Ishikawa (cell line): ENCODE measurements at regions not wholly inside any gene's neighbourhood (a gene's known extent, or its start where the extent isn't known, plus 50 kb on each side); places are given as distances from the start of the nearest gene placed in this dataset.

ENCODE experiments used
- CEBPB ChIP-seq: IDR thresholded peaks from 2 replicates; pipeline ENCODE4 v1.6.1; 2012
- CREB1 ChIP-seq: IDR thresholded peaks from 2 replicates; pipeline ENCODE4 v1.6.1; 2012; ENCODE audit warnings: low read depth
- EGR1 ChIP-seq: IDR thresholded peaks from 2 replicates; pipeline ENCODE4 v1.6.1; 2012
- EP300 ChIP-seq: IDR thresholded peaks from 2 replicates; pipeline ENCODE4 v1.6.1; 2012; ENCODE audit warnings: borderline replicate concordance
- FOXM1 ChIP-seq: IDR thresholded peaks from 2 replicates; pipeline ENCODE4 v1.6.1; 2012; ENCODE audit warnings: low read depth, borderline replicate concordance
- NFIC ChIP-seq: IDR thresholded peaks from 2 replicates; pipeline ENCODE4 v1.6.1; 2012
- RAD21 ChIP-seq: IDR thresholded peaks from 2 replicates; pipeline ENCODE4 v1.6.1; 2012; ENCODE audit warnings: low read depth
- REST ChIP-seq: IDR thresholded peaks from 2 replicates; pipeline ENCODE4 v1.6.1; 2012; ENCODE audit warnings: low read depth, mild to moderate bottlenecking
- TAF1 ChIP-seq: IDR thresholded peaks from 2 replicates; pipeline ENCODE4 v1.6.1; 2012; ENCODE audit warnings: low read depth, mild to moderate bottlenecking
- TCF12 ChIP-seq: IDR thresholded peaks from 2 replicates; pipeline ENCODE4 v1.6.1; 2012; ENCODE audit warnings: low read depth
- TEAD4 ChIP-seq: IDR thresholded peaks from 2 replicates; pipeline ENCODE4 v1.6.1; 2012
- YY1 ChIP-seq: IDR thresholded peaks from 2 replicates; pipeline ENCODE4 v1.6.1; 2012; ENCODE audit warnings: low read depth
- ZBTB7A ChIP-seq: IDR thresholded peaks from 2 replicates; pipeline ENCODE4 v1.6.1; 2012; ENCODE audit warnings: low read depth
- TF ChIP-seq, protein P1 (sequence below): IDR thresholded peaks from 2 replicates; pipeline ENCODE4 v1.6.1; 2012
- TF ChIP-seq, protein P2 (sequence below): IDR thresholded peaks from 2 replicates; pipeline ENCODE4 v1.6.1; 2012

DNA sequence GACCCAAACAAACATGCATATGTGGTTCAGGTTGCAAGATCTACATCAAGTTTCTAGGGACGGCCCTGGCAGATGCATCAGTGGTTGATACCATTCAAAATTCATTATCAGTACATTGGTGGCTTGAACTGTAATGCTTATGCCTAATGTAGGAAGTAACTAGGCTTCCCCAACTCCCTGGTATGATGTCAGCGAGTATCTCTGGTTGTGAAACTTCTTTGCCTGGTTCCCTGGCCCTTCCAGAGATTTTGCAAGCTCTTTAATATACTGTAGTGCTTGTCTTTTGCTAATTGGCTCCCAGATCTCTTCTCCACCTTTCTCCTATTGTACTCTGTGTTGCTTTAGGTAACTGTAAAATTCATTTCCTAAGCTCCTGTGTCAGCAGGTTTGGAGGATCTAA, 114.8 kb upstream of the RARB start:
- TF ChIP-seq RAD21 (no peak), REST (no peak), NFIC (no peak), EGR1 (no peak), TEAD4 (no peak), CREB1 (no peak), YY1 (no peak), TAF1 (no peak), ZBTB7A (no peak), TCF12 (no peak), CEBPB (no peak), EP300 (no peak), FOXM1 (no peak)
- TF ChIP-seq, protein P1, sequence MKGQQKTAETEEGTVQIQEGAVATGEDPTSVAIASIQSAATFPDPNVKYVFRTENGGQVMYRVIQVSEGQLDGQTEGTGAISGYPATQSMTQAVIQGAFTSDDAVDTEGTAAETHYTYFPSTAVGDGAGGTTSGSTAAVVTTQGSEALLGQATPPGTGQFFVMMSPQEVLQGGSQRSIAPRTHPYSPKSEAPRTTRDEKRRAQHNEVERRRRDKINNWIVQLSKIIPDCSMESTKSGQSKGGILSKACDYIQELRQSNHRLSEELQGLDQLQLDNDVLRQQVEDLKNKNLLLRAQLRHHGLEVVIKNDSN, result no peak
- TF ChIP-seq, protein P2, sequence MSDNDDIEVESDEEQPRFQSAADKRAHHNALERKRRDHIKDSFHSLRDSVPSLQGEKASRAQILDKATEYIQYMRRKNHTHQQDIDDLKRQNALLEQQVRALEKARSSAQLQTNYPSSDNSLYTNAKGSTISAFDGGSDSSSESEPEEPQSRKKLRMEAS, result no peak

DNA sequence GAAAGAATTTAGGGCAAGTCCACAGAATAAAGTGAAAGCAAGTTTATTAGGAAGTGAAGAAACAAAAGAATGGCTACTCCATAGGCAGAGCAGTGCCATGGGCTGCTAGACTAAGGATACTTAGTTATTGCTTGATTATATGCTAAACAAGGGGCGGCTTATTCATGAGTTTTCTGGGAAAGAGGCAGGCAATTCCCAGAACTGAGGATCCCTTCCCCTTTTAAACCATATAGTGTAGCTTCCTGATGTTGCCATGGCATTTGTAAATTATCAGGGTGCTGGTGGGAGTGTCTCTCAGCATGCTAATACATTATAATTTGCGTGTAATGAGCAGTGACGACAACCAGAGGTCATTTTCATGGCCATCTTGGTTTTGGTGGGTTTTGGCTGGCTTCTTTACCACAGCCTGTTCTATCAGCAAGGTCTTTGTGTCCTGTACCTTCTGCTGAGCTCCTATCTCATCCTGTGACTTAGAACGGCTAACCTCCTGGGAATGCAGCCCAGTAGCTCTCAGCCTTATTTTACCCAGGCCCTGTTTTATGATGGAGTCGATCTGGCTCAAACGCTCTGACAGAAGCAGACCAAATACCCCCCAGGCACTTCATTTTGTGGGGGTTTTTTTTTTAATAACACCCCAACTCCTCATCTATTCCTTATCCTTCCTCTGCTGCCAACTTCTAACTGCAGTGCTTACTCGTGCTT, 103.0 kb upstream of the RARB start:
- TF ChIP-seq EGR1 (no peak), EP300 (no peak), TEAD4 (no peak), FOXM1 (no peak), TAF1 (no peak), RAD21 (no peak), NFIC (no peak), REST (no peak), ZBTB7A (no peak), CEBPB (no peak)
- TF ChIP-seq, protein P1, result no peak

DNA sequence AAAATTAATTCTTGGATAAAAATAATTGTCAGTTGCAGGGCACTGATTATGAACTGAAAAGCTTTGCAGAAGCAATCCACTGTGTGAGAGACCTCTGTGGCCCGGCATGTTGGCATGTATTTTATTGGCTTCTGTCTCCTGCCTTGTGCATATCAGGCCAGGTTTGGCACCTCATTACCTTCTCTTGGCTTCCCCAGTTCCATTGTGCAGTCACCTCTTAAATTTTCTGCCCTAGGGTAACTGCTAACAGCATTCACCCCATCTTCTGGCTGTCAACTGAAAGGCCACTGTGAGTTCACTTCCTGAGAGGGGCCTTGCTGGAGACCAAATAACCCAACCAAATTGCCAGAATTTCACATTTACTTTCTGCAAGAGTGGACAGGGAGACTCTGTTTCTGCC, 92.7 kb upstream of the RARB start:
- no peak for TF ChIP-seq NFIC
- no peak for TF ChIP-seq ZBTB7A
- no peak for TF ChIP-seq FOXM1
- no peak for TF ChIP-seq YY1
- no peak for TF ChIP-seq TAF1

- TF ChIP-seq REST, result no peak
- no peak for TF ChIP-seq CEBPB
Measured at GRCh38 chr3:25338158-25338725, 89.8 kb upstream of the RARB start.

DNA sequence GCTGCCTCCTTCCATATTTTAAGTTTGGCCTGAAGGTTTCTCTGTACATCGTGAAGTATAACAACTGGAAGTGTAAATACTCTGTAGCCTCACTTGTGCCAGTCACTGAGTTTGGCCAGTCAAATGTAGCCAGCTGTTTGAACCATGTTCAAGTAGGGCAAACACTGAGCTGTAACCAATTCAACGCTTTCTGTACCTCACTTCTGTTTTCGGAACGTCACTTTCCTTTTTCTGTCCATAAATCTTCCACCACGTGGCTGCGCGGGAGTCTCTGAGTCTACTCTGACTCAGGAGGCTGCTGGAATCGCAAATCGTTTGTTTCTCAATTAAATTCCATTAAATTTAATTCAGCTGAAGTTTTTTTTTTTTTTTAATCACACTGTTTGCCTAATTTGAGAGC, 88.8 kb upstream of the RARB start:
- TF ChIP-seq NFIC (no peak), RAD21 (no peak), CEBPB (no peak), EP300 (no peak), EGR1 (no peak), TCF12 (no peak), TAF1 (no peak), REST (no peak), CREB1 (no peak), YY1 (no peak), ZBTB7A (no peak), FOXM1 (no peak)
- TF ChIP-seq, protein P2, result no peak
- TF ChIP-seq, protein P1, result no peak
